WERI-Rb-1 (cell line): ENCODE measurements at regions not wholly inside any gene's neighbourhood (a gene's known extent, or its start where the extent isn't known, plus 50 kb on each side); places are given as distances from the start of the nearest gene placed in this dataset.

Experiments used
- DNase-seq: peaks from one replicate; pipeline ENCODE4 v3.0.0-alpha.2; 2020
- H3K27ac ChIP-seq: fragments of 250-450 bp; sonication (Bioruptor Pico); 2 replicates; pipeline ENCODE4 v1.5.1; 2020; ENCODE audit warnings: mild to moderate bottlenecking, moderate library complexity
- H3K27me3 ChIP-seq: fragments of 250-450 bp; sonication (Bioruptor Pico); 2 replicates; pipeline ENCODE4 v1.5.1; 2021; ENCODE audit warnings: mild to moderate bottlenecking, low read depth, moderate library complexity; ENCODE audit not compliant: insufficient read depth, severe bottlenecking
- H3K36me3 ChIP-seq: fragments of 250-450 bp; sonication (Bioruptor Pico); 2 replicates; pipeline ENCODE4 v1.5.1; 2020; ENCODE audit warnings: mild to moderate bottlenecking, moderate library complexity
- H3K4me3 ChIP-seq: 2 replicates; pipeline ENCODE4 v1.5.1; 2011; ENCODE audit warnings: low read depth, mild to moderate bottlenecking, control low read depth, low read length
- H3K9me3 ChIP-seq: fragments of 250-450 bp; sonication (Bioruptor Pico); 2 replicates; pipeline ENCODE4 v1.5.1; 2021; ENCODE audit warnings: mild to moderate bottlenecking, moderate library complexity; ENCODE audit not compliant: severe bottlenecking
- CTCF ChIP-seq: IDR thresholded peaks from 2 replicates; pipeline ENCODE4 v1.5.1; 2011; ENCODE audit warnings: low read depth, mild to moderate bottlenecking, control low read depth, inconsistent platforms, low read length

GRCh38 chr20:39468703-39469102, 506.6 kb downstream of the DHX35 start:
- H3K9me3 ChIP-seq: no peaks in the 10 kb centered on the region
- no peak overlapping the region for H3K27ac ChIP-seq
- peaks cover 2% of the 10 kb centered on the region for H3K27me3 ChIP-seq
- no peak overlapping the region for H3K4me3 ChIP-seq
- TF ChIP-seq CTCF: no peak
- H3K36me3 ChIP-seq: no peaks in the 10 kb centered on the region
- DNase-seq: no peak

- no peak for DNase-seq
- Histone ChIP-seq H3K27me3 (peaks cover 18% of the 10 kb centered on the region), H3K9me3 (no peaks in the 10 kb centered on the region), H3K36me3 (no peaks in the 10 kb centered on the region), H3K27ac (no peak overlapping the region), H3K4me3 (no peak overlapping the region)
- TF ChIP-seq CTCF: no peak
Measured at GRCh38 chr20:39464238-39464637, 502.1 kb downstream of the DHX35 start.

- no peaks in the 10 kb centered on the region for H3K9me3 ChIP-seq
- H3K27me3 ChIP-seq: peaks cover 27% of the 10 kb centered on the region
- no peaks in the 10 kb centered on the region for H3K36me3 ChIP-seq
- no peak for DNase-seq
- no peak overlapping the region for H3K27ac ChIP-seq
- no peak overlapping the region for H3K4me3 ChIP-seq
- no peak for TF ChIP-seq CTCF
Measured at GRCh38 chr20:39462416-39462945, 500.3 kb downstream of the DHX35 start.

- H3K27me3 ChIP-seq: peaks cover 27% of the 10 kb centered on the region
- no peaks in the 10 kb centered on the region for H3K9me3 ChIP-seq
- H3K36me3 ChIP-seq: no peaks in the 10 kb centered on the region
- H3K27ac ChIP-seq: no peak overlapping the region
- no peak for TF ChIP-seq CTCF
- H3K4me3 ChIP-seq: no peak overlapping the region
- no peak for DNase-seq
Measured at GRCh38 chr20:39458452-39458851, 496.3 kb downstream of the DHX35 start.

- Histone ChIP-seq H3K27me3 (peaks cover 28% of the 10 kb centered on the region), H3K36me3 (no peaks in the 10 kb centered on the region), H3K9me3 (no peaks in the 10 kb centered on the region), H3K27ac (no peak overlapping the region), H3K4me3 (no peak overlapping the region)
- no peak for DNase-seq
- no peak for TF ChIP-seq CTCF
Measured at GRCh38 chr20:39453890-39454289, 491.7 kb downstream of the DHX35 start.
